CD8-positive, alpha-beta memory T cell (primary cell): ENCODE measurements at regions not wholly inside any gene's neighbourhood (a gene's known extent, or its start where the extent isn't known, plus 50 kb on each side); places are given as distances from the start of the nearest gene placed in this dataset.

ENCODE experiments used
- CTCF ChIA-PET: fragments of 350-600 bp; sonication (Branson Sonifier 250); formaldehyde crosslinking; loops from one replicate; lab custom pipeline; 2021; ENCODE audit warnings: antibody characterized with exemption; lab: Charles Lee
- POLR2A ChIA-PET: fragments of 350-600 bp; sonication (Branson Sonifier 250); formaldehyde crosslinking; loops from one replicate; lab custom pipeline; 2021; ENCODE audit warnings: antibody characterized with exemption; lab: Charles Lee
- DNase-seq, 5 donors: peaks; one replicate each; pipeline versions ENCODE4 v3.0.0 to v3.0.0-alpha.2; 2020 to 2022; ENCODE audit warnings: mixed read lengths in 1 of 5
- H3K27ac ChIP-seq: one replicate; pipeline ENCODE4 v1.7.0; 2013; ENCODE audit warnings: low read depth, mild to moderate bottlenecking, low read length, moderate library complexity
- H3K27me3 ChIP-seq: 2 replicates; pipeline ENCODE4 v1.7.0; 2013; ENCODE audit warnings: low read length, mild to moderate bottlenecking; ENCODE audit not compliant: insufficient read depth, poor library complexity, severe bottlenecking
- H3K36me3 ChIP-seq: 2 replicates; pipeline ENCODE4 v1.7.0; 2013; ENCODE audit warnings: mild to moderate bottlenecking, low read length, moderate library complexity; ENCODE audit not compliant: insufficient read depth
- H3K4me1 ChIP-seq: 2 replicates; pipeline ENCODE4 v1.7.0; 2013; ENCODE audit warnings: mild to moderate bottlenecking, low read length, moderate library complexity; ENCODE audit not compliant: insufficient read depth
- H3K4me3 ChIP-seq: 2 replicates; pipeline ENCODE4 v1.7.0; 2013; ENCODE audit warnings: mild to moderate bottlenecking, low read length
- H3K9me3 ChIP-seq: 2 replicates; pipeline ENCODE4 v1.7.0; 2013; ENCODE audit warnings: mild to moderate bottlenecking, low read length
- H3K27ac Mint-ChIP-seq, 8 donors: one replicate each; pipeline ENCODE4 v1.8.0; 2020 to 2021; ENCODE audit warnings: mixed read lengths in 8 of 8, mild to moderate bottlenecking in 6 of 8, inconsistent platforms in 3 of 8, moderate library complexity in 3 of 8
- H3K27me3 Mint-ChIP-seq, 2 donors: one replicate each; pipeline ENCODE4 v1.8.0; 2020 to 2021; ENCODE audit warnings: mixed read lengths in 2 of 2, mild to moderate bottlenecking in 1 of 2, moderate library complexity in 1 of 2
- H3K36me3 Mint-ChIP-seq, 3 donors: one replicate each; pipeline ENCODE4 v1.8.0; 2020 to 2021; ENCODE audit warnings: mixed read lengths in 3 of 3, inconsistent platforms in 1 of 3, mild to moderate bottlenecking in 1 of 3
- H3K4me1 Mint-ChIP-seq, 3 donors: one replicate each; pipeline ENCODE4 v1.8.0; 2020 to 2021; ENCODE audit warnings: mixed read lengths in 3 of 3, inconsistent platforms in 1 of 3, mild to moderate bottlenecking in 1 of 3
- H3K4me3 Mint-ChIP-seq, 7 donors: one replicate each; pipeline ENCODE4 v1.8.0; 2020 to 2021; ENCODE audit warnings: mixed read lengths in 7 of 7, mild to moderate bottlenecking in 6 of 7, moderate library complexity in 4 of 7, inconsistent platforms in 2 of 7
- H3K9me3 Mint-ChIP-seq, 5 donors: one replicate each; pipeline ENCODE4 v1.8.0; 2020 to 2022; ENCODE audit warnings: mixed read lengths in 5 of 5, mild to moderate bottlenecking in 3 of 5, moderate library complexity in 2 of 5, inconsistent platforms in 1 of 5

- Mint-ChIP-seq H3K27me3 (peaks cover 0 to 3% of the 10 kb centered on the region in 2 donors), H3K4me3 (no peak overlapping the region), H3K9me3 (peaks cover 3 to 16% (median 9%) of the 10 kb centered on the region in 5 donors), H3K4me1 (no peaks in the 10 kb centered on the region), H3K36me3 (no peaks in the 10 kb centered on the region), H3K27ac (no peak overlapping the region)
- Histone ChIP-seq H3K9me3 (no peaks in the 10 kb centered on the region), H3K4me1 (no peaks in the 10 kb centered on the region), H3K4me3 (no peak overlapping the region), H3K27me3 (no peaks in the 10 kb centered on the region), H3K27ac (no peak overlapping the region), H3K36me3 (no peaks in the 10 kb centered on the region)
- no peak for DNase-seq
- CTCF ChIA-PET, result no interaction called here
- POLR2A ChIA-PET, result no interaction called here
Observed at GRCh38 chr17:54536306-54536705, 364.3 kb upstream of the TOM1L1 start.

- no peaks in the 10 kb centered on the region for H3K4me1 ChIP-seq
- no peak overlapping the region for H3K27ac ChIP-seq
- CTCF ChIA-PET, result no interaction called here
- no peaks in the 10 kb centered on the region for H3K27me3 ChIP-seq
- H3K9me3 ChIP-seq, result no peaks in the 10 kb centered on the region
- DNase-seq, result no peak
- Mint-ChIP-seq H3K4me1 (no peaks in the 10 kb centered on the region), H3K4me3 (no peak overlapping the region), H3K27me3 (peaks cover 0 to 3% of the 10 kb centered on the region in 2 donors), H3K36me3 (no peaks in the 10 kb centered on the region), H3K9me3 (peaks cover 3 to 20% (median 14%) of the 10 kb centered on the region in 5 donors), H3K27ac (no peak overlapping the region)
- no peak overlapping the region for H3K4me3 ChIP-seq
- no peaks in the 10 kb centered on the region for H3K36me3 ChIP-seq
- POLR2A ChIA-PET, result no interaction called here
Observed at GRCh38 chr17:54537656-54538055, 363.0 kb upstream of the TOM1L1 start.

- Mint-ChIP-seq H3K9me3 (peaks cover 4 to 24% (median 13%) of the 10 kb centered on the region in 5 donors), H3K36me3 (no peaks in the 10 kb centered on the region), H3K4me3 (no peak overlapping the region), H3K4me1 (no peaks in the 10 kb centered on the region), H3K27ac (no peak overlapping the region), H3K27me3 (no peaks in the 10 kb centered on the region)
- H3K9me3 ChIP-seq, result no peaks in the 10 kb centered on the region
- no peak for DNase-seq
- no peak overlapping the region for H3K4me3 ChIP-seq
- no peak overlapping the region for H3K27ac ChIP-seq
- no peaks in the 10 kb centered on the region for H3K36me3 ChIP-seq
- H3K27me3 ChIP-seq, result no peaks in the 10 kb centered on the region
- H3K4me1 ChIP-seq, result no peaks in the 10 kb centered on the region
- ChIA-PET POLR2A (no interaction called here), CTCF (no interaction called here)
Observed at GRCh38 chr17:54544249-54544648, 356.4 kb upstream of the TOM1L1 start.

GRCh38 chr17:54559883-54560282 is 340.8 kb upstream of the TOM1L1 start:
- H3K36me3 Mint-ChIP-seq, result no peaks in the 10 kb centered on the region

GRCh38 chr17:54608634-54609155 is 292.0 kb upstream of the TOM1L1 start:
- no peak overlapping the region for H3K27ac Mint-ChIP-seq
- H3K36me3 Mint-ChIP-seq, result no peaks in the 10 kb centered on the region
- ChIA-PET POLR2A (no interaction called here), CTCF (no interaction called here)
- no peaks in the 10 kb centered on the region for H3K4me1 Mint-ChIP-seq
- H3K9me3 Mint-ChIP-seq, result peaks cover 18 to 40% (median 27%) of the 10 kb centered on the region in 5 donors
- H3K4me3 ChIP-seq, result no peak overlapping the region
- no peaks in the 10 kb centered on the region for H3K9me3 ChIP-seq
- no peaks in the 10 kb centered on the region for H3K4me1 ChIP-seq
- H3K27ac ChIP-seq, result no peak overlapping the region
- H3K36me3 ChIP-seq, result no peaks in the 10 kb centered on the region
- H3K27me3 ChIP-seq, result no peaks in the 10 kb centered on the region
- no peak overlapping the region for H3K4me3 Mint-ChIP-seq
- no peak for DNase-seq
- no peaks in the 10 kb centered on the region for H3K27me3 Mint-ChIP-seq

More at GRCh38 chr17:54559883-54560282, 340.8 kb upstream of the TOM1L1 start:
- Mint-ChIP-seq H3K4me3 (no peak overlapping the region), H3K27me3 (no peaks in the 10 kb centered on the region), H3K27ac (no peak overlapping the region), H3K4me1 (no peaks in the 10 kb centered on the region), H3K9me3 (peaks cover 4 to 32% (median 13%) of the 10 kb centered on the region in 5 donors)
- no peak overlapping the region for H3K4me3 ChIP-seq
- no peak for DNase-seq
- CTCF ChIA-PET, result no interaction called here
- no peaks in the 10 kb centered on the region for H3K4me1 ChIP-seq
- H3K9me3 ChIP-seq, result no peaks in the 10 kb centered on the region
- H3K36me3 ChIP-seq, result no peaks in the 10 kb centered on the region
- no peak overlapping the region for H3K27ac ChIP-seq
- POLR2A ChIA-PET, result no interaction called here
- H3K27me3 ChIP-seq, result no peaks in the 10 kb centered on the region

- DNase-seq, result no peak
- H3K27me3 ChIP-seq, result no peaks in the 10 kb centered on the region
- no peak overlapping the region for H3K4me3 ChIP-seq
- H3K9me3 Mint-ChIP-seq, result peaks cover 0 to 13% (median 0%) of the 10 kb centered on the region in 5 donors
- ChIA-PET CTCF (no interaction called here), POLR2A (no interaction called here)
- no peaks in the 10 kb centered on the region for H3K4me1 Mint-ChIP-seq
- no peaks in the 10 kb centered on the region for H3K27me3 Mint-ChIP-seq
- no peak overlapping the region for H3K27ac ChIP-seq
- H3K9me3 ChIP-seq, result no peaks in the 10 kb centered on the region
- no peaks in the 10 kb centered on the region for H3K36me3 Mint-ChIP-seq
- no peak overlapping the region for H3K4me3 Mint-ChIP-seq
- no peaks in the 10 kb centered on the region for H3K4me1 ChIP-seq
- H3K36me3 ChIP-seq, result no peaks in the 10 kb centered on the region
- no peak overlapping the region for H3K27ac Mint-ChIP-seq
Observed at GRCh38 chr17:54620399-54620978, 280.2 kb upstream of the TOM1L1 start.

GRCh38 chr17:54623746-54624145 is 276.9 kb upstream of the TOM1L1 start:
- Histone ChIP-seq H3K27ac (no peak overlapping the region), H3K4me1 (no peaks in the 10 kb centered on the region), H3K4me3 (no peak overlapping the region), H3K9me3 (no peaks in the 10 kb centered on the region), H3K36me3 (no peaks in the 10 kb centered on the region), H3K27me3 (no peaks in the 10 kb centered on the region)
- ChIA-PET CTCF (no interaction called here), POLR2A (no interaction called here)
- Mint-ChIP-seq H3K27me3 (no peaks in the 10 kb centered on the region), H3K4me3 (no peak overlapping the region), H3K9me3 (peaks cover 0 to 5% (median 2%) of the 10 kb centered on the region in 5 donors), H3K4me1 (no peaks in the 10 kb centered on the region), H3K27ac (no peak overlapping the region), H3K36me3 (no peaks in the 10 kb centered on the region)
- DNase-seq, result no peak

GRCh38 chr17:54626146-54626703 is 274.4 kb upstream of the TOM1L1 start:
- DNase-seq, result no peak
- no peaks in the 10 kb centered on the region for H3K9me3 ChIP-seq
- H3K36me3 Mint-ChIP-seq, result no peaks in the 10 kb centered on the region
- H3K4me3 Mint-ChIP-seq, result no peak overlapping the region
- POLR2A ChIA-PET, result no interaction called here
- no peaks in the 10 kb centered on the region for H3K27me3 Mint-ChIP-seq
- no peaks in the 10 kb centered on the region for H3K27me3 ChIP-seq
- no peak overlapping the region for H3K27ac ChIP-seq
- H3K36me3 ChIP-seq, result no peaks in the 10 kb centered on the region
- no peaks in the 10 kb centered on the region for H3K4me1 Mint-ChIP-seq
- CTCF ChIA-PET, result no interaction called here
- no peak overlapping the region for H3K4me3 ChIP-seq
- H3K9me3 Mint-ChIP-seq, result peaks cover 0 to 3% (median 0%) of the 10 kb centered on the region in 5 donors
- H3K4me1 ChIP-seq, result no peaks in the 10 kb centered on the region
- no peak overlapping the region for H3K27ac Mint-ChIP-seq
